GM06990 (cell line): ENCODE measurements at regions not wholly inside any gene's neighbourhood (a gene's known extent, or its start where the extent isn't known, plus 50 kb on each side); places are given as distances from the start of the nearest gene placed in this dataset.

Experiments
- DNase-seq: peaks from one replicate; pipeline ENCODE4 v3.0.0-alpha.2; 2011; ENCODE audit not compliant: insufficient read length; ENCODE audit errors: extremely low read depth
- H3K27me3 ChIP-seq: replicated peaks from 2 replicates; pipeline ENCODE4 v1.6.0; 2011; ENCODE audit warnings: low read length; ENCODE audit not compliant: control insufficient read depth, insufficient read depth
- H3K36me3 ChIP-seq: 2 replicates; pipeline ENCODE4 v1.5.1; 2011; ENCODE audit warnings: low read length; ENCODE audit not compliant: control insufficient read depth, insufficient read depth
- H3K4me3 ChIP-seq: replicated peaks from 2 replicates; pipeline ENCODE4 v1.5.1; 2011; ENCODE audit warnings: low read depth, mild to moderate bottlenecking, control low read depth, low read length
- TF ChIP-seq, protein P1 (sequence below): IDR thresholded peaks from 2 replicates; pipeline ENCODE4 v1.5.1; 2011; ENCODE audit warnings: low read length, control low read depth, mild to moderate bottlenecking, inconsistent platforms; ENCODE audit not compliant: insufficient read depth, poor library complexity, severe bottlenecking

DNA sequence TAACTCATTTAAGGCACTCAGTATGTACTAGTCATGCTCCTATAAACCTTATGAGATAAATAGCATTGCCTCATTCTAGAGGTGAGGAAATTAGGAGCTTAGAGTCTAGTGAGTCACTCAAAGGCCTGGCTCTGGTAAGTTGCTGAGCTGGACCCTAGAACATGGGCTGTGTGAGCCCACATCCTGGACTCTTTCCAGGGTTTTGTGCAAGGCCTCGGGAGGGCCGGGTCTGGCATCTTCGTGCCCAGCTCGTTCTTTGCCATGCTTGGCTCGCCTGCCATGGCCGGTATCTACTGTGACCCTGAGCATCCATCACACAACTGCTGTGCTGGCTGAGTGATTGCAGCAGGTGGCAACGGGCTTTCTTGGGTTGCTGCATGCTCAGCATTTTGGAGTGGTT is 168.0 kb downstream of the LPIN1 start:
- TF ChIP-seq, protein P1, sequence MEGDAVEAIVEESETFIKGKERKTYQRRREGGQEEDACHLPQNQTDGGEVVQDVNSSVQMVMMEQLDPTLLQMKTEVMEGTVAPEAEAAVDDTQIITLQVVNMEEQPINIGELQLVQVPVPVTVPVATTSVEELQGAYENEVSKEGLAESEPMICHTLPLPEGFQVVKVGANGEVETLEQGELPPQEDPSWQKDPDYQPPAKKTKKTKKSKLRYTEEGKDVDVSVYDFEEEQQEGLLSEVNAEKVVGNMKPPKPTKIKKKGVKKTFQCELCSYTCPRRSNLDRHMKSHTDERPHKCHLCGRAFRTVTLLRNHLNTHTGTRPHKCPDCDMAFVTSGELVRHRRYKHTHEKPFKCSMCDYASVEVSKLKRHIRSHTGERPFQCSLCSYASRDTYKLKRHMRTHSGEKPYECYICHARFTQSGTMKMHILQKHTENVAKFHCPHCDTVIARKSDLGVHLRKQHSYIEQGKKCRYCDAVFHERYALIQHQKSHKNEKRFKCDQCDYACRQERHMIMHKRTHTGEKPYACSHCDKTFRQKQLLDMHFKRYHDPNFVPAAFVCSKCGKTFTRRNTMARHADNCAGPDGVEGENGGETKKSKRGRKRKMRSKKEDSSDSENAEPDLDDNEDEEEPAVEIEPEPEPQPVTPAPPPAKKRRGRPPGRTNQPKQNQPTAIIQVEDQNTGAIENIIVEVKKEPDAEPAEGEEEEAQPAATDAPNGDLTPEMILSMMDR: no peak
- Histone ChIP-seq H3K36me3 (no peaks in the 10 kb centered on the region), H3K27me3 (no peaks in the 10 kb centered on the region), H3K4me3 (no peak overlapping the region)
- no peak for DNase-seq

DNA sequence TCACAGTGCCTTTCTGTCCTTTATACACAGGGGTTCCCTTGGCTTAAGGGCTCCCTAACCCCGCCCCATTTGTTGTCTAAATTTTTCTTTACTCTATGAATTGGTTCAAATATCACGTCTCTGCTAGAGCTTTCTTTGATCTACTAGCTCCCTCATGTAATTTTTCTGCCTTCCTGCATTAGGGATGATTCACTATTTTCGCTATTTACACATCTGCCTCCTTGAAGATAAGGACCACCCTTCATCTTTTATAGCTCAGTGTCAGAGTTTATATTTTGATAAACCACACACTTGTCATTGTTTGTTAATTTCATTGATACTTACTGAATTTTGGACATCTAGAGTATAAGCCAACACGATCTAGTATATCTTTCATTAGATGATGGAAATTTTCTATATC is 169.2 kb downstream of the LPIN1 start:
- Histone ChIP-seq H3K36me3 (no peaks in the 10 kb centered on the region), H3K27me3 (no peaks in the 10 kb centered on the region), H3K4me3 (no peak overlapping the region)
- no peak for DNase-seq
- TF ChIP-seq, protein P1: no peak

DNA sequence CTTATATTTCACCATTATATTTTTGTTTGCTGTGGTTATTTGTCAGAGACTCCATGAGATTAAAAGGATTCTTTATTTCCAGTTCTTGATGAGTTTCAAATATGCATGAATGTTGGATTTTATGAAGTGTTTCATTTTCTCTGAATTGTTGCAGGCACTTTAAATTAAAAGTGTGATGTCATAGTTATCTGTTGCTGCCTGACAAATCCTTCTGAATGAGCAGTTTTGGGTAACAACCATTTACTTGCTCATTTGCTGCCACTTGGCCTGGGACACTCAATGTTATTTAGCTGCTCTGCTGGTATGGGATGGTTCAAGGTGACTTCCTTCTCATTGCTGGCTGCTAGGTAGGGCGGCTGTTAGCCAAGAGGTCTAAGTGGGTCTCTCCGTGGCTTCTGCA is 173.5 kb downstream of the LPIN1 start:
- no peak overlapping the region for H3K4me3 ChIP-seq
- no peaks in the 10 kb centered on the region for H3K27me3 ChIP-seq
- DNase-seq: no peak
- TF ChIP-seq, protein P1: no peak
- H3K36me3 ChIP-seq: no peaks in the 10 kb centered on the region

DNA sequence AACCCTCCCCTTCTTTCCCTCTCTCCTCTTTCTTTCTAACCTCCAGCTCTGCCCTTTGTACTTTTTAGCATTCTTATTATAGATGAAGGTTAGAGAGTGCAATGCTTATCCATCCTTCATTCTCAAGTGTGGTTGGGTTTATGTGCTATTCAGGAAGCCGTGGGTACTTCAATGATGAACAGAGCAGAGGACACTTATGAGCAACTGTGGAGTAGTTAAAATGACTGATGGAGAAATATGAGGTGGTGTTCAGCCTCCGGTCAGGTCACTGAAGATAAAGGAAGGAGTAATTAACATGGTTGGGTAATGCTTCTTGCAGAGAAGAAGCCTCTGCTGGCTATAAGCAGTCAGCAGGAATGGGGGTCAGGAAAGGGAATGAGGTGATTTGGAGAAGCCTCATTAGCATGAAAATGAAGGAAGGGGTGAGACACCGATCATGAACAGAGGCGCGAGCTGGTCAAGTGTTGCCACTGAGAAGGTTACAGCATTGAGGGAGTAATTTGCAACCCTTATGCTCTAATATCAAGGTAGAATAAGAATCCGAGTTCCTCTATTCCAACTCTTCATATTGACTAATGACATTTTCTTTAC is 174.7 kb downstream of the LPIN1 start:
- TF ChIP-seq, protein P1: no peak
- no peak overlapping the region for H3K4me3 ChIP-seq
- no peaks in the 10 kb centered on the region for H3K27me3 ChIP-seq
- H3K36me3 ChIP-seq: no peaks in the 10 kb centered on the region
- DNase-seq: no peak

DNA sequence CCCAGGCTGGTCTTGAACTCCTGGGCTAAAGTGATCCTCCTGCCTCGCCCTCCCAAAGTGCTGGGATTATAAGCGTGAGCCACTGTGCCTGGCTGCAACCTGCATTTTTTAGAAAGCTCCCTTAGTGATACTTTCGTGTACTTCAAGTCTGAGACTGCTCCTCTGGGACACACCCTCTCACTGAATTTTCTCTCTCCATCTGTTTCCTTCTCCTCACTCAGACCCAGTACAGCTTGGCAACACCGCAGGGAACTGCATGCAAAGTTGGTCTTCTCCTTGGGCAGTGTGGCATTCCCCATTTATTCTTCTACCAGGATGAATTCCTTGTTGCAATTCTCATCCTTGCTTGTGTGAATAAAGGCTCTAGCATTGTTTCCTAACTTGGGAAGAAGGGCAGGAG is 175.9 kb downstream of the LPIN1 start:
- TF ChIP-seq, protein P1: no peak
- no peaks in the 10 kb centered on the region for H3K36me3 ChIP-seq
- DNase-seq: no peak
- H3K4me3 ChIP-seq: no peak overlapping the region
- H3K27me3 ChIP-seq: no peaks in the 10 kb centered on the region

DNA sequence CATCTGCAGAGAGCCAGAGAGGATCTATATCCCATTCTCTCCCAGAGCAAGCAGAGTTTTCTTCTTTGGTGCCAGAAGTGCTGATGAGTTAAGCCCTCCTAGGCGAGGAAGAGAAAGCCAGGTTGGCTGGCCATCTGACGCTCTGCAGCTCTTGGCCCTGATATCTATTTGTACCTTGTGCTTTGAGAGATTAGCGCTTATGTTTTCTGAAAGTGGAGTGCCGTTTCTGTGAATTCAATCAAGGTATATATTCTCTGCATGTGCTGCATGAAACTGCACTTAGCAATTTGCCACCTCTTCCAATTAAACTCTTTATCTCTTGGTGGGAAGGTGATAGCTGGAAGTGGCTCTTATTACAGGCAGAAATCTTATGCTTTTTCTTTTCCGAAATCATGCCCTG is 177.5 kb downstream of the LPIN1 start:
- no peak for DNase-seq
- Histone ChIP-seq H3K4me3 (no peak overlapping the region), H3K36me3 (no peaks in the 10 kb centered on the region), H3K27me3 (no peaks in the 10 kb centered on the region)
- TF ChIP-seq, protein P1: no peak
